NCI-H187 treated with DMSO at 0.1 percent for 48 hours (cell line): ENCODE measurements at regions not wholly inside any gene's neighbourhood (a gene's known extent, or its start where the extent isn't known, plus 50 kb on each side); places are given as distances from the start of the nearest gene placed in this dataset.
"Not testable (repeated sequence)": the region's sequence is repeated elsewhere in the genome, so short reads cannot be mapped to it uniquely, and the experiment has no call there.

ENCODE experiments used
- DNase-seq: peaks from one replicate; lab custom pipeline; 2025; lab: John Stamatoyannopoulos, UW

DNA sequence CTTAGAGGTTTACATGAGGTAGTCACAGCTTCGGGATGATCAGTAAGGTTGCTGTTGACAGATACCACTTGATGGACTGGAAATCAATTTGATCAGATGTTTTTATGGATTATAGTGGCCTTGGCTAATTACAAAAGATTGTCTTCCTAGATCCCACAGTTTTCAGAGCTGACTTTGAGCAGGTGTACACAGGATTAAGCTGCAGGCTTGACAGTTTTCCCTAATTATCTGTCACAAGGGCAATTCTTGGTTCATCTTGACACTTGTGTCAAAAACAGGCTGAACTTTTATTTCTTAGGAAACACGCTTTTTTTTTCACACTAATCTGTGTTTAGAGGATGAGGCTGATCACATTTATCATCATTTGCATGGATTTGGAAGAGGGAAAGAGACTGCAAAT is 824.0 kb upstream of the PIK3C3 start:
- DNase-seq: no peak

DNA sequence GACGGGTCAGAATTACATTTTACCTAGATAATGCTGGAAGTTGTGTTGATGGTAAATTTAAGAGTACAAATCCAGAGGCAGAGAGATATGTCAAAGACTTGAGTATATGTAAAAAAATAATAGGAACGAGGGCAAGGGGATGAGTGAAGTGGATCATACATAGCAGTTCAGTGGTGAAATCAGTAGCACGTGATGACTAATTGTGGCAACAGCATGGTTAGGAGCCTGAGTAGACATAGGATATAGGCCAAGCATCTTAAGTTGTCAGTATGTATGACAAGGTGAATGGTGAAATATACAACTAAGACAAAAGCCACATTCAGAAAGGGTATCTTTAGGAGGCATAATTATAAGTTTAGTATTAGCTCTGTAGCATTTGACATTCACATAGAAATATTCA is 826.5 kb upstream of the PIK3C3 start:
- DNase-seq: no peak

DNA sequence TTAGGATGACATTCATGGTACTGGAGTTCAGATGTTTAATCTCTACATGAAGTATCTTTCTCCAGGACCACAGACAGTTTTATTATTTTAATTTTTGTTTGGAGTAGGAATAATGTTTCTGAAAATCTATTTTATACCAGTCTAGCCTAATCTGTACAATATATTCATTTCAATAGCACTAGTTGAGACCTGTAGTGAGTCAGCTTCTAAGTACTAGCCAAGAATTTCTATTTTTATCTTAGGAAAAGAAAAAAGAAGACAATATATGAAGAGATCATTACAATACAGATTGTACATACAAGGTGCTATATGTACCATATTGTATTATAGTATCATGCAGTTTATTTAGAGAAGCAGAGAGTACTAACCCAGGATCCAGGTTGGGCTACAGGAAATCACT is 826.9 kb upstream of the PIK3C3 start:
- DNase-seq: no peak

DNA sequence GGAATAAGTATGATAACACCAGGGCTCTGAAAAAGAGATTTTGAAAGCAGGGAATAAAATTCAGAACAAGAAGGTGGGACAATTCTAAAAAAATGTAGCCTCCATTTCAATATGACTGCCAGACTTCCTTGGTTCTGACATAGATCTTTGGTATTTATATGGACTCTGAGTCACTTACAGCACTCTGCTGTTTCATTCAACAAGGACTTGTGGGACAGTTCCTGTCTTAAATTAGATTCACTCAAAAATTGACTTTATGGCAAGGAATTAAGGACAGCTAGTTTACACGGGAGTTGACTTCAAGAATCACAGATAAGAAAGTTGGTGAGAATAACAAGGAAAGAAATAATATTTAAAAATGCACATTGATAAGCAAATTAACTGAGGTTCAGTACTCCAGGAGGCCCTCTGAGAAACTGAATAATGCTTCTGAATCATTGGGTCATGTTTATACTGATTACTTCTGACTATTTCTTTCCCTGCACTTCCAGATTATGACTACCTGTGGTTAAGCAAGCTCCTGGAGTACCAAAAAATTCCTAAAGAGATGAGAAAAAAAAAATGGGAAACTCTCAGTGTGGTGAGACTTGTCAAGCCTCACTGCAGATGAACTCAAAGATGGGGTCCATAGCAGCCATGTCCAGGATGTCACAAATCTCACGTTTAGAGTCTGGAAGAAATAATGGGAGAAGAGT is 828.3 kb upstream of the PIK3C3 start:
- DNase-seq: no peak

DNA sequence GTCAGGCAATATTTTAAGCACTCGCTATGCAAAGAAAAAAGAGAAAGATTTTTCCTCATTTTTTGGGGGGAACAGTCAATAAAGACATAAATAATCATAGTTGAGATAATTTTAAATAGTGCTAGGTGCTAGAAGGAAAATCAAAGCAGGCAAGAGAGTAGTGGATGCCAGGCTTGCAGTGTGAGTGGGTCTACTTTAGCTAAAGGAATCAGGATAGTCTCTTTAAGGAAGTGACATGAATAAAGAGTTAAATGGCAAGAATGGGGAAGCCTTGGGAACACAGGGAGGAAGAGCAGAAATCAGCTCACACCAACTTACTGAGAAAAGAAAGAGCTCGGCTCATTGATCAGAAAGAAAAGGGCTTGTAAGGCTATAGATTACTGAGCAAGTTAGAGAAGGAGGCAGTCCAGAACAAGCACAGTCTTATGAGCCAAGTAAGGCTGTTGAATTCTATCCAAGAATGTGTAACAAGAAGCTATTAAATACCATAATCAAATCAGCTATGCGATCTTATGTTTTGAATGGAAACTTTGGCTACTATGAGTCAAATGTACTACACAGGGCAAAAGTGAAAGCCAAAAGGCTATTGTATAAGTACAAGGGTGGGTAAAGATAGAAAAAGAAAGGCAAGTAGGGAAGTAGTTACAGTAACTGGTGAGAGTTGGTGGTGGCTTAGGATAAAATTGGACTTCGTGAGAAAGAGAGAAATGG is 833.8 kb upstream of the PIK3C3 start:
- DNase-seq: no peak

DNA sequence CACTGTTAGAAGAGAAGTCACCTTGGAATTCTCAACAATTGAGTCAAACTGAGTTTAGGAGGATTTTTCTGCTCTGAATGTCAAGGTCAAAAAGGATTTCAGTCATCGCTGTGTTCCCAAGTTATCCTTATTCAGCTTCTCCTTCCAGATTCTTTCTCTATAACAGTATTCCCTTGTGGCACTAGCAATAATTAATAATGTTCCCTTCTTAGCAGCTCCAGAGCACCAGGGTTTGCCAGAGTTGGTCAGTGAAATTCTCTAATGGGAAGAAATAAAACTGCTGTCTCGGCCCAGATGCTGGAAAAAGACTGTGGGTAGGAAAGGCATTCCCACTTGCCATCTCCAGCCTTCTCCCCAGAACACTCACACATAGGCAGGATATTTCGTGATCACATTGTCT is 836.0 kb upstream of the PIK3C3 start:
- DNase-seq: no peak

DNA sequence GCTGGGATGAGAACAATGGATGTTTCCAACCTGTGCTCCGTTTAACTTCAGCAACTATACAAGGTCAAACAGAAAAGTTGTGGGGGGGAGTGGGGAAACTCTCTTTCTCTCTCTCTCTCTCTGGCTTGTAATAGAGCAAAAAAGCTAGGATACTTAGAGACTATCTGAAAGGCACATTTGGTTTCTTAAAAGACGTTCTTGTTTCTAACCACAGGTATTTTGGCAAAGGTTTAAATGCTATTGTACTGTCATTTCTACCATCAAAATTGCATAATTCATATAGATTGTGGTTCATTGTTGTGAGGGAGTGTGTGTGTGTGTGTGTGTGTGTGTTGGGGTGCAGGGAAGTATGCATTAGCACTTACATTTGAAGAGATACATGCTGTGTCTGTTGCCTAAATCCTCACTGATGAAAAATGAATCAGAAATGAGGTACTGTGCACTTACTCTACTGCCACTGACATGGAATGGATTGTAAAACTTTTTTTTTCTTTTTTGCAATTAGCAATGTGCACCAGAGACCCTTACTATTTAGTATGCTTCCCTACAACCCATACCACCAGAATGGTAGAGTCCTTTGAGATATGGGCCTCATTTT is 841.0 kb upstream of the PIK3C3 start:
- no peak for DNase-seq

DNA sequence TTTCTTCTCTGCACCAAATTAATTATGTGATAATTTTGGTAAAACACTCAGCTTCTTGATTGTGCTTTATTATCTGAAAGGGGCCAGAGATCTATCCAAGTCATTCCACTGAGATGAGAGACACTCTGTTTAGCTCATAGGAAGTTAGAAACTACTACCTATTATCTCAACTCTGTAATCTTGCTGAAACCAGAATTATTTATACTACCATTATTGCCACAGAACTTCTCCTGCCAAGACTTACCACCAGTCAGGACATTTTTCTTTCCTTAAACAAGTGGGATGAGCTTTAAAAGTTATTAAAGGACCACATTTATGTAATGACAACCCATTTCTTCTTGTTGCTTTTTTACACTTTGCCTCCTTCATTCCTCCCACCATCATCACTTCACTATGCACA is 855.6 kb upstream of the PIK3C3 start:
- no peak for DNase-seq

DNA sequence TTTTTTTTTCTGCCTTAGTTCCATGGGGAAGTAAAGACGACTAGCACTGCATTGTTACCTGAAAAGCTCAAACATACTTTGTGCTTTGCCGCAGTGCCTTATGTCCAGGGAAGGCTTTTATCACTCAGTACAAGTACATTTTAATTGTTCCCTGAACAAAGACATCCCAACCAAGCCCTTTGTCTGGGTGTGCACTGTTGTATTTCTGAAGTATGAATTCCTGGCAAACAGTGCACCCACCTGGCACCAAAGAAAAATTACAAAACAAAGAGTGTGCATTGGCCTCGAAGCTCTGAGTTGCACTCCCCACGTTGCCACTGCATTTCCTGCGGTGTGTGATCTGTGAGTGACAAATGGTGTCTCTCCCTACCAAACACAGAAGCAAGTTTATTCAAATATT is 858.5 kb upstream of the PIK3C3 start:
- DNase-seq: no peak

DNA sequence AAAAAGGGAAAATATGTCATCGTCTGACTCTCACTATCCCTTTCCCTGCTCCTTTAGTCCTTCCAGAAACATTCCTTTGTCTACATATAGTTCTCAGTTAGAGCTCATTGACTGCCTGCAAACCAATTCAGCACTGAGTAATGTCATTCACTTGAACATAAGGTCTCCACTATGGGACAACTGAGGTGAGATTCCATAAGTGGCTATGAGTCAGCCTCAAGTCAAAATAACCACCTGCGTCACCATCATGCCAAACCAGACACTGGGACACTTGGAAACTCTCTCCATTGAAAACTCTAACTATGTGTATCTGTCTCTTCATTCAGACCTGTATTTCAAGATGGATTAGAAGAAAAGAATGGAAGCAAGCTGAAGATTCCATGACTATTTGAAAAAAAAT is 878.0 kb upstream of the PIK3C3 start:
- no peak for DNase-seq

DNA sequence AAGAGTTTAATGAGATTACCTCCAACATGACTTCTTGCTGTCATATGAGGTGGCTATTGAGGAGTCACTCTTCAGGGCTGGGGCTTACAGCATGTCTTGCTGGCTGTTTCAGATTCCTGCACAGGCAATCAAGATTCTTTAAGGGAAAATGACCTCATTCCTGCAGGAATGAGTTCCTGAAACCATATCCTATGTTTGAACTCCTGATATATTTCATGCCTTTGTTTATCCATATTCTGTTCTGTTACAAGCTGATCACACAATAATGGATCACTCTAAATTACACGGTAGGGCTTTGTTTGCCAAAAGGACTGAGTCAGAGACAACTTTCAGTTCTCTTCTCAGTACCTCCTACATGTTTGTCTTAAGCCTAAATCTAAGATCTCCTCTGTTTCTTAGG is 879.8 kb upstream of the PIK3C3 start:
- DNase-seq: no peak

DNA sequence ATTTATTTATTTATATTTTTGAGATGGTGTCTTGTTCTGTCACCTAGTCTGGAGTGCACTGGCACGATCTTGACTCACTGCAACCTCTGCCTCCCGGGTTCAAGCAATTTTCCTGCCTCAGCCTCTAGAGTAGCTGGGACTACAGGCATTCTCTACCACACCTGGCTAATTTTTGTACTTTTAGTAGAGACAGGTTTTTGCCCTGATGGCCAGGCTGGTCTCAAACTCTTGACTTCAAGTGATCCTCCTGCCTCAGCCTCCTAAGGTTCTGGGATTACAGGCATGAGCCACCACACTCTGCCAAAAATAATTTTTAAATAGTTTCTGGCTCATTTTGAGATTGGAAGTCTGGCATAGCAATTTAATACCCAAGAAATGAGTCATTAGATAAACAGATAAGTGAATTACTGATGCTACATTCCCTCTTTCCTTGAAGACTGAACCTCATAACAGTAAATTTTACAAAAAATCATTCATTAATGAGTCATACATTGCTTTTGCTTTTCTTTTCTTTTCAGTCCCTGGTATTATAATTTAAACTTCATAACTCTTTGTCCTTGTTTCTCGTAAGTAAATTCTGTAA is 881.6 kb upstream of the PIK3C3 start:
- DNase-seq: no peak

DNA sequence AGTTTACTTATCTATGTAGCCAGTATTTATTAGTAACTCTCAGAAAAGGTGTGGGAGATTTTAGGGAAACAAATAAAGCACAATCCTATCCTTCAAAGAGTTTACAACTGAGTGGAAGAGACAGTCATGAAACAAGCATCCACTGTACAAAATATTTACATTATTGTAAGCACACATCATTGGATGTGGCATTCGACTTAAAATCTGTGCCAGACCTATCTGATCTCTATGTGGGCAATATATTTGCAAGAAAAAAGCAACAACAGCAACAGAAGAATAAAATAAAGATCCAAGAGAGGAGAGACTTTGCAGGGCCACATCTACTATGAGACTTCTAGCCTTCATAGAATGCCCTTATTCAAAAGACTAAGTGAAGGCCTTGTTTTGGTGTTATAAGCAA is 882.1 kb upstream of the PIK3C3 start:
- no peak for DNase-seq

DNA sequence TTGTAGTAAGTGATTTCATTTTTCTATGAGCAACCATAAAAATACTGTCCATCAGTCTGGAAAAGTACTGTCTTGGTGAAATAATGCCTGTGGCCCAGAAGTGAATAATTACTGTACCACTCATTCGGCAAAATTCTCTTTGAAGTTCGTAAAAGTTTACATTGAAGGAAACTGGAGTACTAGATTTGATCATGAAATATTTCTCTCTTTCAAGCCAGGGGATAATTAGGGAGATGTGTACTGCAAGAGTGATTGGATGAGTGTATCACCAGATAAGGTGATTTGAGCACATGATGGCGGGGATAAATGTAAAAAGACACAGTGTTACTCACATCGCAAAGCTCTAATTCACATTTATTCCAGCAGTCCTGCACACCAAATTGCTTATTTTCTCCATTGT is 883.2 kb upstream of the PIK3C3 start:
- DNase-seq: no peak

DNA sequence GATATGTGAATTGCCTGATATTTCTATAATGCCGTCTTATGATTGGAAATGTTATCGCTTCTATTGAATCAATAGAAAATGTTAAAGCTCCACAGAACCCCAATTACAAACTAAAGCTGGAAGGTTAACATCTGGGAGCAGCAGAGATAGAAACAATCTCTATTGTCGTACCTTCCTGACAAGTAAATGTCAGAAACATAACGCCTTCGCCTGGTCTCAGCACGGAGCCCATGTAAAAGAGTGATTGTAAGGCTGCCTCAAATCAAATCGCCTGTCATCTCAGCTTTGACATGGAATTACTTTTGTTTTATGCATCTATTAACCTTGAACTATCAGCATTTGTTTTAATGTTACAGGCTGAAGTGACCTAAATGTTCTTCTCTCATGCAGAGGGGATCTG is 885.9 kb upstream of the PIK3C3 start:
- DNase-seq: no peak

DNA sequence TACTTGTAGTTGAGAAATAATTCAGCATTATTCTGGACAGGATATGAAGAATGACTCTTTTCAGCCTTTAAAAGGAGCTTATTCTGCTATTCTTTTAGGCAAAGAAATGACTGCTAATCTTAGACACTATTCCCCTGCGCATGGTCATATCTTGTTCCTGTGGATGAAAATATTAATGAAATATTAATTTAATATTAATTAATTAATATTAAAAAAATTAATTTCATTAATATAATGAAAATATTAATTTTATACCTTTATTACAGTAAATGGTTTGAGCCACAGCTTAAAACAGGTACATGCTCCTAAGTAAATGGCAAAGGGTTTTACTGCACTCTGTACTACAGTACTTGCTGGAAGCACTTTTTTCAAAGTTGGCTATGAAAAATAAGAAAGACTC is 890.1 kb upstream of the PIK3C3 start:
- no peak for DNase-seq

DNA sequence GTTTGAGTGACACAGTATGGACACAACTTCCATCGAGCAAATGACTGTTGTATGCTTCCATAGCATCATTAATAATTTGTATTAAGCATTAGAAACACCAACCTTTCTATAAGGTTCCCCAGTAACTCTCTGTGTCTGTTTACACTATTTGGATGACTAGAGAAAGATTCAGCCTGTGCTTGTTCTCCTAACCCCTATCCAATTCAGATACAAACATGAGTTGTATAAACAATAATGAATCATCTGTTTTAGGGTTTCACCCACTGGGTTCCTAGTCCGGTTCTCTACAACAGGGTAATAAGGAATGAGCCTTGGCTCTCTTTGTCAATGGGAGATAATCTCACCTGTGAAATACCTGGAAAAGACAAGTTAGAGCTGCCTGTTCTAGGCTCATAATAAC is 894.1 kb upstream of the PIK3C3 start:
- DNase-seq: no peak

DNA sequence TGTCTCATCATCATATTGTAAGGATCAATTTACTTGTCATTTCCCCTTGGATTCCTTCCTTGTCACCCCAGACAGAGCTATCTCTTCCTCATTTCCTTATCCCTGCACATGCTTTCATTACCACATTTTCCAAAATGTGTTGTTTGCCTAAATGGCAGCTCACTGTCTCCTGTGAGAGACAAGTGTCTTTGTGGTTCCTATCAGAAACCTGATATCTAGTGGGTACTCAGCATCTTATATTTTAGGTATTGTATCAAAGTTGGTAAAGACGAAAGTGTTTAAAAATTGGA is 896.0 kb upstream of the PIK3C3 start:
- DNase-seq: no peak

DNA sequence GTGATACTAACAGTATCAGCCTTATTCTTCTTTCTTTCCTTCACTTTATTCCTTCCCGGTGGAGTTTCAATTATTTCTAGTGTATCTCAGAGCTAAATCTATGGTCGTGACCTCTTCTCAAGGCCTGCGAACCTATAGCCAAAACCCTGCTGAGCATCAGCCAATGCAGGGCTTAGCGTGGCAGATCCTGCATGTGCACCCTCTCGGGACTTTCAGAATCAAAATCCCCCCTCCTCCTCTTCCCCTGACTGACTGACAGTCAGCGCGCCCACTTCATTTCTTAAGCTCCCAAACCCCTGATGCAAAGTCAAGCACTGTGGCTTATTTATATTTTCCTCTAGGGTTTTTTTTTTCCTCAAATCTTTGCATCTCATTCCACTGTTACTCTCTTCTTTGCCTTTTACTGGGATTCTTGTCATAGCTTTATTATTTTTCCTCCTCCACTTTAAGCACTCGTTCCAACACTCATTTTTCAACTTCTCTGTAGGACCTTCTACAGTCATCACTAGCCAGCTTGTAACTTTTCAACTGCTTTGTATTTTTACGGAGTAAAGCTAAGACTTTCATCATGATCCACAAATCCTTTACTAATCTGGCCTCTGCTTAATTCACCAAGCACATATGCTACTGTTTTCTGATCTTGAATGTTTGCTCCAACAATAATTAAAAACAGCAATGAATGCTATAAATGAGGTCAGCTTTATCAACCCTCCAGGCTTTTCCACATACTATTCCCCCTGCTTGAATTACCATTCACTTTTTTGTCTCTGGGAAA is 896.5 kb upstream of the PIK3C3 start:
- no peak for DNase-seq

DNA sequence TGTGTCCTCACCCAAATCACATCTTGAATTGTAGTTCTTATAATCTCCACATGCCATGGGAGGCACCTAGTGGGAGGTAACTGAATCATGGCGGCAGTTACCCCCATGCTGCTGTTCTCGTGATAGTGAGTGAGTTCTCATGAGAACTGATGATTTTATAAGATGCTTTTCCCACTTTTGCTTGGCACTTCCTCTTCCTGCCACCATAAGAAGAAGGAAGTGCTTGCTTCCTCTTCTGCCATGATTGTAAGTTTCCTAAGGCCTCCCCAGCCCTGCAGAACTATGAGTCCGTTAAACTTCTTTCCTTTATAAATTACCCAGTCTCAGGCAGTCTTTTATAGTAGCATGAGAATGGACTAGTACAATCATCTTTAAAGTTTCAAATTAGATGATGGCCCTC is 902.4 kb upstream of the PIK3C3 start:
- no peak for DNase-seq

DNA sequence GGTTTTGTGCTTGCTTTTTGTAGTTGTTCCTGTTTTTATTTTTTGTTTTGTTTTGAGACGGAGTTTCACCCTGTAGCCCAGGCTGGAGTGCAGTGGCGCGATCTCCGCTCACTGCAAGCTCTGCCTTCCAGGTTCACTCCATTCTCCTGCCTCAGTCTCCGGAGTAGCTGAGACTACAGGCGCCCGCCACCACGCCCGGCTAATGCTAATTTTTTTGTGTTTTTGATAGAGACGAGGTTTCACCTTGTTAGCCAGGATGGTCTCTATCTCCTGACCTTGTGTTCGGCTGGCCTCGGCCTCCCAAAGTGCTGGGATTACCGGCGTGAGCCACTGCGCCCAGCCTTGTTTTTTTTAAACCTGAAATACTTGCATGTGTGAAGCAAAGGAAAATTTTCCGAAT is 908.8 kb upstream of the PIK3C3 start:
- not testable (repeated sequence) for DNase-seq

DNA sequence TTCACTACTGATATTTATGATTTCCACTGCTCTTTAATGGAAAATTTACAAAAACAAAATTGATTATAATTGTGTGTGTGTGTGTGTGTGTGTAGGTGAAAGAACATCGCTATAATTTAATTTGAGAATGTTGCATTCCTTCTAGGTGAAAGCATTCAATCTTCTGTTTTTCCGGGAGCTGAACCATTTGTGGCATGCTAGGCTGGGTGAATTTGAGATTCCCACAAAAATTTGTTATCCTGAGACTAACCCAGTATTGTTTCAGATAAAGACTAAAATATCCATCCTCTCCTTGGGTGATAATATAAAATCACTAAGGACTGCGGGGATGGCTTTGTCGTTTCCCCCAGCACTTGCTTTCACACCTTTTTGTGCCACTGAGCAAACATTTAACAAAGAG is 911.2 kb upstream of the PIK3C3 start:
- no peak for DNase-seq

DNA sequence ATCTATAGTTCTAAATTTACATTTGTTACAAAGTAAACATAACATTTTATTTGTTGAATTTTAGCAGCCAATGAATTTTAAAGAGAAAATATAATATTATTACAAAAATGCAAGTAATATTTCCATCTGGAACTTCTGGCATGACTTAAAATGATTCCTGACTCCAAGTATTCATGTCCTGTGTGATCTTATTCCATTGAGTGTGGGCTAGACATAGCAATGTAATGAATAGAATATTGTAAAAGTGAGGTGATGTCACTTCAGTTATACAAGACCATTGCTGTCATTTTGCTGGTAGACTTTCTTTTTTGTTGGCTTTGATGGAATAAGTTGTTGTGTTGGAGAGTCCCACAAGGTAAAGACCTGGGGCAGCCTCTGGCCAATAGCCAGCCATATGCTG is 912.2 kb upstream of the PIK3C3 start:
- DNase-seq: no peak
